HepG2 (cell line): ENCODE measurements at regions not wholly inside any gene's neighbourhood (a gene's known extent, or its start where the extent isn't known, plus 50 kb on each side); places are given as distances from the start of the nearest gene placed in this dataset.
A peak's percentile ranks its signal among the peaks of the same experiment; 100 is the strongest.

Experiments used
- HMGXB4 ChIP-seq, 2 experiments: sonication (generic) in 1 of 2; formaldehyde crosslinking in 1 of 2; IDR thresholded peaks; 2 replicates each; pipeline versions ENCODE4 v1.4.0 to v1.6.1; 2018 to 2020; ENCODE audit warnings: missing genetic modification reagents in 2 of 2, borderline replicate concordance in 1 of 2, low read depth in 1 of 2, mild to moderate bottlenecking in 1 of 2, missing biosample characterization in 1 of 2
- HOXA3 ChIP-seq: sonication (generic); formaldehyde crosslinking; IDR thresholded peaks from 2 replicates; pipeline ENCODE4 v1.5.0; 2020; ENCODE audit warnings: missing genetic modification reagents
- MLX ChIP-seq: IDR thresholded peaks from 2 replicates; pipeline ENCODE4 v1.6.1; 2016
- MTA3 ChIP-seq: sonication (generic); formaldehyde crosslinking; IDR thresholded peaks from 2 replicates; pipeline ENCODE4 v1.4.0; 2020; ENCODE audit warnings: missing genetic modification reagents
- SAP130 ChIP-seq: IDR thresholded peaks from 2 replicates; pipeline ENCODE4 v1.6.1; 2016; ENCODE audit warnings: low read depth
- ZBTB40 ChIP-seq, 2 experiments: fragments of 450-650 bp in 1 of 2; sonication (generic) in 1 of 2; formaldehyde crosslinking in 1 of 2; IDR thresholded peaks; 2 replicates each; pipeline versions ENCODE4 v1.6.1 to v1.8.0; 2016 to 2022; ENCODE audit warnings: antibody characterized with exemption in 1 of 2, mild to moderate bottlenecking in 1 of 2, missing genetic modification reagents in 1 of 2
- ZKSCAN8 ChIP-seq: IDR thresholded peaks from 2 replicates; pipeline ENCODE4 v1.6.1; 2016; ENCODE audit warnings: borderline replicate concordance, missing genetic modification reagents, missing compliant biosample characterization
- ZNF142 ChIP-seq: sonication (generic); formaldehyde crosslinking; IDR thresholded peaks from 2 replicates; pipeline ENCODE4 v1.4.0; 2020; ENCODE audit warnings: missing genetic modification reagents
- ZNF589 ChIP-seq: sonication (generic); formaldehyde crosslinking; conservative IDR thresholded peaks from 2 replicates; pipeline ENCODE4 v1.8.0; 2022; ENCODE audit warnings: mild to moderate bottlenecking, moderate library complexity, missing genetic modification reagents
- ZNF614 ChIP-seq: IDR thresholded peaks from 2 replicates; pipeline ENCODE4 v1.6.1; 2018; ENCODE audit warnings: missing biosample characterization, missing genetic modification reagents, inconsistent platforms, borderline replicate concordance
- ZNF841 ChIP-seq: sonication (generic); formaldehyde crosslinking; IDR thresholded peaks from 2 replicates; pipeline ENCODE4 v1.8.1; 2023; ENCODE audit warnings: missing genetic modification reagents, borderline replicate concordance

- peak; percentile 99 for TF ChIP-seq ZNF841 (CRISPR knock-in tag)
- peak; percentile 56 to 98; a peak in 3 of 4 replicates for TF ChIP-seq HMGXB4 (CRISPR knock-in tag; IDR thresholded peaks at IDR 0.05; ENCODE audit: borderline replicate concordance in 1 of 2, low read depth in 1 of 2)
- peak; percentile 100 for TF ChIP-seq ZNF614 (CRISPR knock-in tag)
- peak; percentile 99 for TF ChIP-seq ZKSCAN8
- peak; percentile 99 for TF ChIP-seq SAP130
- peak; percentile 97 for TF ChIP-seq MTA3 (CRISPR knock-in tag)
- TF ChIP-seq MLX (CRISPR knock-in tag): peak; percentile 95
- TF ChIP-seq HOXA3: peak; percentile 97
- TF ChIP-seq ZNF589 (CRISPR knock-in tag): peak; percentile 100
- peak; percentile 98 for TF ChIP-seq ZNF142 (CRISPR knock-in tag)
- no peak for TF ChIP-seq ZBTB40 (IDR thresholded peaks at IDR 0.05)
- peak; percentile 97 for TF ChIP-seq ZBTB40 (CRISPR knock-in tag; IDR thresholded peaks at IDR 0.05)
Observed at GRCh38 chr9:124110307-124110915, 98.8 kb downstream of the LHX2 start (continued).
